ENCODE measurements at regions not wholly inside any gene's neighbourhood (a gene's known extent, or its start where the extent isn't known, plus 50 kb on each side); places are given as distances from the start of the nearest gene placed in this dataset.

DNA sequence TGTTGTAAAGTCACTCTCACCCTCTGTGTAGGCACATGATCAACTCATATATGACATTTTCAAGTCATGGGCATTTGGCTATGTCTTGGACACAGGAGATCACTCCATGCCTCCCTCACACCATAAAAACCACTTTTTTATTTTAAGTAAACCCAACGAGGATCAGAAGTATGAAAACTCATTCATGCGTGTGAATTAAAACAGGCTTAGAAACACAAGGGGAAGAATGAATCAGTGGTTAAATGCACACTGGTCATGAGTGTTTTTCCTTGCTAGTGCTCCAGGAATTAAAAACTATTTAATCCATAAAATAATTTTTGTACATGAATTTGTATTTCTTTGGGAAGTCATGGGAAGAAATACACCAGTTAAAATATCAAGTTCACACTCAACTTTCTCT, 198.4 kb downstream of the GALC start:
- no peak overlapping the region for H3K9ac ChIP-seq (ENCODE audit: low read depth in 2 of 2, low read length in 2 of 2)
- DNase-seq: no peak
- H3K4me3 ChIP-seq: no peak overlapping the region
- no peaks in the 10 kb centered on the region for H3K4me1 ChIP-seq
- H3K27ac ChIP-seq: no peak overlapping the region
- H3K36me3 ChIP-seq: no peaks in the 10 kb centered on the region
- TF ChIP-seq CTCF (IDR thresholded peaks at IDR 0.05): no peak
- no peaks in the 10 kb centered on the region for H3K9me3 ChIP-seq
- intact Hi-C loops (cut with DNase I): no loop called here
- H3K27me3 ChIP-seq: no peaks in the 10 kb centered on the region

- Histone ChIP-seq H3K27me3 (no peaks in the 10 kb centered on the region), H3K9ac (ENCODE audit: low read depth in 2 of 2, low read length in 2 of 2) (no peak overlapping the region), H3K9me3 (no peaks in the 10 kb centered on the region), H3K4me1 (no peaks in the 10 kb centered on the region), H3K27ac (no peak overlapping the region), H3K36me3 (no peaks in the 10 kb centered on the region), H3K4me3 (no peak overlapping the region)
- no peak for DNase-seq
- intact Hi-C loops (cut with DNase I): no loop called here
- no peak for TF ChIP-seq CTCF (IDR thresholded peaks at IDR 0.05)
Observed at GRCh38 chr14:87785897-87786296, 207.1 kb downstream of the GALC start.

DNA sequence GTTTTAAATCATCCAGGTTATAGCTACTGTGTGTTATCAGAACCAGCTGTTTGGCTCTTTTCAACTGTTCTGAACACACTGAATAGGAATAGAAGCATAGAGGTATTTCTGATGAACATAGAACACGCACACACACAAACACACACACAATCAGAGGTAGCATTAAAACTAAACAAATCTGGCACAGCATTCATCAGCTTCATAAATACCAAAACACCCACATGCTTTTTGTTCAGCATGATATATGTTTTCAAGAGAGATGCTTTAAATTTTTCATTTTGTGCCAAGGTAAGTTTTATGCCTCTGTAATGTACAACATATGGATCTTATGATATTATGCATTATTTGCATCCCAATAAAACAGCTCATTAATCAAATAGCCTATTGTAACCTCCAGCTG, 208.6 kb downstream of the GALC start:
- Histone ChIP-seq H3K9me3 (no peaks in the 10 kb centered on the region), H3K4me3 (no peak overlapping the region), H3K4me1 (no peaks in the 10 kb centered on the region), H3K27me3 (no peaks in the 10 kb centered on the region), H3K36me3 (no peaks in the 10 kb centered on the region), H3K9ac (ENCODE audit: low read depth in 2 of 2, low read length in 2 of 2) (no peak overlapping the region), H3K27ac (no peak overlapping the region)
- TF ChIP-seq CTCF (IDR thresholded peaks at IDR 0.05): no peak
- intact Hi-C loops (cut with DNase I): no loop called here
- DNase-seq: no peak

DNA sequence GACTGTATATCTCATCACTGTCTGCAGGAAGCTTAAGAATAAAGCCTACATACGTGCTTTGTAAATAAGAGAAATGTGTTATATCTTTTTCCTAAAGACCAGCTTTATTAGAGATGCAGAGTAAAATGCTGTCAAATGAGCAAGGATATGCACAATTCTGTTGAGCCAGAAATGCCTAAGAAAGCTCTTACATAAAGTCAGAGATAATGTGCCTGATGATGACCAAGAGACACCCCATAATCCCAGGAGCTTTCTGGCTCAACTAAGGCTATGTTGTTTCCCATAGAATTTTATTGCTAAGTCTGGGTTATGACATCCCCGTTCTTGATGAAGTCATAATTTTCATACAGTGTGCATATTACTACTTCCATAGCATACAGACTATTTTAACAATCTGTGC, 209.9 kb downstream of the GALC start:
- Histone ChIP-seq H3K9ac (ENCODE audit: low read depth in 2 of 2, low read length in 2 of 2) (no peak overlapping the region), H3K27ac (no peak overlapping the region), H3K4me1 (no peaks in the 10 kb centered on the region), H3K9me3 (no peaks in the 10 kb centered on the region), H3K36me3 (no peaks in the 10 kb centered on the region), H3K4me3 (no peak overlapping the region), H3K27me3 (no peaks in the 10 kb centered on the region)
- no peak for TF ChIP-seq CTCF (IDR thresholded peaks at IDR 0.05)
- intact Hi-C loops (cut with DNase I): no loop called here
- DNase-seq: no peak

GRCh38 chr14:87772854-87773253, 220.1 kb downstream of the GALC start:
- no peak overlapping the region for H3K27ac ChIP-seq
- no peaks in the 10 kb centered on the region for H3K4me1 ChIP-seq
- intact Hi-C loops (cut with DNase I): no loop called here
- no peaks in the 10 kb centered on the region for H3K9me3 ChIP-seq
- no peak overlapping the region for H3K4me3 ChIP-seq
- H3K9ac ChIP-seq (ENCODE audit: low read depth in 2 of 2, low read length in 2 of 2): no peak overlapping the region
- H3K27me3 ChIP-seq: no peaks in the 10 kb centered on the region
- DNase-seq: no peak
- no peaks in the 10 kb centered on the region for H3K36me3 ChIP-seq
- no peak for TF ChIP-seq CTCF (IDR thresholded peaks at IDR 0.05)

DNA sequence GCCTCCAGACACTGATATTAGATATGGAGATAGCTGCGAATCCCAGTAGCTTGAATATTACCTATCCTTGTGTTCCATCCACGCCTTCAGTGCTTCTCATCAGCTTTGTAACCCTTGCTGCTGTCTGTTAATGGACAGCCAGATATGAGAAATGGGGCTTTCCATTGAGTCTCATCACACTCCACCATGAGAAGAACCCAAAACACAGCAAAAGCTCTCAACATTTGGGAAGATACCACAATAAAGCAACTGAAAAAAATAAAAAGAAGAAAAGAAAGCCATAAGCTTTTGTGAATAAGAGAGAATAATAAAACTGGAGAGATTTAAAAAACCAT, 225.4 kb downstream of the GALC start:
- H3K4me1 ChIP-seq: no peaks in the 10 kb centered on the region
- intact Hi-C loops (cut with DNase I): no loop called here
- DNase-seq: no peak
- no peak for TF ChIP-seq CTCF (IDR thresholded peaks at IDR 0.05)
- H3K27ac ChIP-seq: no peak overlapping the region
- H3K27me3 ChIP-seq: no peaks in the 10 kb centered on the region
- H3K4me3 ChIP-seq: no peak overlapping the region
- no peaks in the 10 kb centered on the region for H3K36me3 ChIP-seq
- H3K9ac ChIP-seq (ENCODE audit: low read depth in 2 of 2, low read length in 2 of 2): no peak overlapping the region
- no peaks in the 10 kb centered on the region for H3K9me3 ChIP-seq

Measured in colonic mucosa (tissue), 4 donors.